Liver (tissue), 8 donors: ENCODE measurements at regions not wholly inside any gene's neighbourhood (a gene's known extent, or its start where the extent isn't known, plus 50 kb on each side); places are given as distances from the start of the nearest gene placed in this dataset.

Experiments used
- DNase-seq: peaks from one replicate; pipeline ENCODE4 v3.0.0-alpha.2; 2017; ENCODE audit warnings: low spot score
- H3K27ac ChIP-seq, 2 donors: one replicate each; pipeline ENCODE4 v1.7.0; 2013; ENCODE audit warnings: inconsistent platforms in 2 of 2, low read length in 2 of 2, control low read depth in 1 of 2, low read depth in 1 of 2, mild to moderate bottlenecking in 1 of 2
- H3K27me3 ChIP-seq, 4 donors: one replicate each; pipeline versions ENCODE4 v1.6.1 to v1.7.0; 2013; ENCODE audit warnings: low read length in 3 of 4, inconsistent platforms in 1 of 4, mild to moderate bottlenecking in 1 of 4, moderate library complexity in 1 of 4; ENCODE audit not compliant: control insufficient read depth in 4 of 4, insufficient read depth in 4 of 4
- H3K36me3 ChIP-seq, 4 donors: one replicate each; pipeline versions ENCODE4 v1.6.1 to v1.7.0; 2013; ENCODE audit warnings: low read length in 3 of 4, mild to moderate bottlenecking in 3 of 4, low read depth in 1 of 4, moderate library complexity in 1 of 4; ENCODE audit not compliant: control insufficient read depth in 4 of 4, insufficient read depth in 3 of 4
- H3K4me1 ChIP-seq, 4 donors: one replicate each; pipeline versions ENCODE4 v1.6.1 to v1.7.0; 2013; ENCODE audit warnings: low read length in 3 of 4, mild to moderate bottlenecking in 3 of 4, moderate library complexity in 1 of 4; ENCODE audit not compliant: control insufficient read depth in 4 of 4, insufficient read depth in 4 of 4
- H3K4me3 ChIP-seq, 3 donors: one replicate each; pipeline versions ENCODE4 v1.6.1 to v1.7.0; 2013; ENCODE audit warnings: low read length in 3 of 3, control low read depth in 1 of 3, low read depth in 1 of 3, mild to moderate bottlenecking in 1 of 3
- H3K9ac ChIP-seq, 2 donors: one replicate each; pipeline ENCODE4 v1.7.0; 2013; ENCODE audit warnings: low read length in 2 of 2, mild to moderate bottlenecking in 2 of 2, moderate library complexity in 2 of 2, control low read depth in 1 of 2, low read depth in 1 of 2
- H3K9me3 ChIP-seq, 4 donors: one replicate each; pipeline versions ENCODE4 v1.6.1 to v1.7.0; 2013; ENCODE audit warnings: low read length in 3 of 4; ENCODE audit not compliant: control insufficient read depth in 4 of 4
- EGR1 ChIP-seq, 2 donors: IDR thresholded peaks; 2 replicates each; pipeline ENCODE4 v1.6.1; 2016 to 2018; ENCODE audit warnings: antibody characterized with exemption in 2 of 2, low read depth in 2 of 2
- FOXA1 ChIP-seq: IDR thresholded peaks from 2 replicates; pipeline ENCODE4 v1.6.1; 2016; ENCODE audit warnings: antibody characterized with exemption
- FOXA2 ChIP-seq: IDR thresholded peaks from 2 replicates; pipeline ENCODE4 v1.6.1; 2016; ENCODE audit warnings: antibody characterized with exemption
- GABPA ChIP-seq, 2 donors: IDR thresholded peaks in 1 of 2; conservative IDR thresholded peaks in 1 of 2; 2 replicates each; pipeline ENCODE4 v1.6.1; 2016; ENCODE audit warnings: antibody characterized with exemption in 2 of 2, mild to moderate bottlenecking in 1 of 2, moderate library complexity in 1 of 2
- HNF4A ChIP-seq, 2 donors: conservative IDR thresholded peaks; 2 replicates each; pipeline ENCODE4 v1.6.1; 2016; ENCODE audit warnings: antibody characterized with exemption in 2 of 2, mild to moderate bottlenecking in 2 of 2
- HNF4G ChIP-seq: IDR thresholded peaks from 2 replicates; pipeline ENCODE4 v1.6.1; 2016; ENCODE audit warnings: antibody characterized with exemption
- JUND ChIP-seq, 2 donors: IDR thresholded peaks; 2 replicates each; pipeline ENCODE4 v1.6.1; 2016; ENCODE audit warnings: antibody characterized with exemption in 2 of 2
- NR2F2 ChIP-seq: IDR thresholded peaks from 2 replicates; pipeline ENCODE4 v1.6.1; 2016; ENCODE audit warnings: antibody characterized with exemption
- RAD21 ChIP-seq, 2 donors: IDR thresholded peaks; 2 replicates each; pipeline ENCODE4 v1.6.1; 2016; ENCODE audit warnings: antibody characterized with exemption in 2 of 2, mild to moderate bottlenecking in 2 of 2
- SP1 ChIP-seq: IDR thresholded peaks from 2 replicates; pipeline ENCODE4 v1.6.1; 2018; ENCODE audit warnings: antibody characterized with exemption, mild to moderate bottlenecking
- TAF1 ChIP-seq: conservative IDR thresholded peaks from 2 replicates; pipeline ENCODE4 v1.6.1; 2016; ENCODE audit warnings: antibody characterized with exemption, mild to moderate bottlenecking
- WGBS: extraction: QIAGEN DNeasy Blood & Tissue Kit; methylation state at CpG from one replicate; pipeline ENCODE4 v1.1.7; 2013; 5-methylcytosine and 5-hydroxymethylcytosine counted together
- TF ChIP-seq, protein P1 (sequence below): IDR thresholded peaks from 2 replicates; pipeline ENCODE4 v1.6.1; 2016; ENCODE audit warnings: antibody characterized with exemption, mild to moderate bottlenecking
- TF ChIP-seq, protein P2 (sequence below): fragments of 150-350 bp; IDR thresholded peaks from 2 replicates; pipeline ENCODE4 v1.5.1; 2017; ENCODE audit warnings: improper control_type of control experiment, low read depth, low read length; ENCODE audit not compliant: missing input control
- TF ChIP-seq, protein P3 (sequence below): IDR thresholded peaks from 2 replicates; pipeline ENCODE4 v1.6.1; 2016; ENCODE audit warnings: antibody characterized with exemption
- TF ChIP-seq, protein P4 (sequence below): IDR thresholded peaks from 2 replicates; pipeline ENCODE4 v1.6.1; 2016; ENCODE audit warnings: antibody characterized with exemption
- donor health status: healthy.
- donor health status: healthy.
- donor health status: healthy.
- donor health status: healthy.
- donor health status: healthy.

DNA sequence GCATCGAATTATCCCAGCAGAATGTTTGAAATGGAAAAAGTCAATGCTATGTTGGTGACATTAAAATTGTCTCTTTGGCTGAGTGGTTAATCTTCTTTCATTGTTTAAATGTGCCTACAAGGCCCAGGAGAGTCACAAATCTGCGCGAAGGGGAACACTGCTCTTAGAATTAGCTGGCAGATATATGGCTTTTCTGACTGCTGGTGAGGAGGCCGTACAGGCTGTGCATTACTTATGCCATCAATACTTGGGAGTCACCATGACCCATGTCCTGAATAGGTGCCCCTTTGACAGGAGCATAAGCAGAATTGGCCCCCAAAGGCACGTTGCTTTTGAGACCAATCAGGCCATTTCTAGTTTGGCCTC lies 521.5 kb downstream of the FUT8 start:
- H3K9me3 ChIP-seq = no peaks in the 10 kb centered on the region
- no peak overlapping the region for H3K4me3 ChIP-seq
- DNase-seq = no peak
- no peak overlapping the region for H3K9ac ChIP-seq
- H3K27ac ChIP-seq = no peak overlapping the region
- 90% methylated on average over 5 of the region's 5 CpGs for WGBS
- TF ChIP-seq RAD21 (IDR thresholded peaks at IDR 0.05) (no peak), NR2F2 (no peak), FOXA1 (no peak), JUND (IDR thresholded peaks at IDR 0.05) (no peak), HNF4G (no peak), GABPA (IDR thresholded peaks at IDR 0.05 in 1 of 2, conservative IDR thresholded peaks at IDR 0.05 in 1 of 2) (no peak), HNF4A (conservative IDR thresholded peaks at IDR 0.05) (no peak), FOXA2 (no peak), TAF1 (no peak), EGR1 (IDR thresholded peaks at IDR 0.05; ENCODE audit: low read depth in 2 of 2) (no peak), SP1 (no peak)
- TF ChIP-seq, protein P1, sequence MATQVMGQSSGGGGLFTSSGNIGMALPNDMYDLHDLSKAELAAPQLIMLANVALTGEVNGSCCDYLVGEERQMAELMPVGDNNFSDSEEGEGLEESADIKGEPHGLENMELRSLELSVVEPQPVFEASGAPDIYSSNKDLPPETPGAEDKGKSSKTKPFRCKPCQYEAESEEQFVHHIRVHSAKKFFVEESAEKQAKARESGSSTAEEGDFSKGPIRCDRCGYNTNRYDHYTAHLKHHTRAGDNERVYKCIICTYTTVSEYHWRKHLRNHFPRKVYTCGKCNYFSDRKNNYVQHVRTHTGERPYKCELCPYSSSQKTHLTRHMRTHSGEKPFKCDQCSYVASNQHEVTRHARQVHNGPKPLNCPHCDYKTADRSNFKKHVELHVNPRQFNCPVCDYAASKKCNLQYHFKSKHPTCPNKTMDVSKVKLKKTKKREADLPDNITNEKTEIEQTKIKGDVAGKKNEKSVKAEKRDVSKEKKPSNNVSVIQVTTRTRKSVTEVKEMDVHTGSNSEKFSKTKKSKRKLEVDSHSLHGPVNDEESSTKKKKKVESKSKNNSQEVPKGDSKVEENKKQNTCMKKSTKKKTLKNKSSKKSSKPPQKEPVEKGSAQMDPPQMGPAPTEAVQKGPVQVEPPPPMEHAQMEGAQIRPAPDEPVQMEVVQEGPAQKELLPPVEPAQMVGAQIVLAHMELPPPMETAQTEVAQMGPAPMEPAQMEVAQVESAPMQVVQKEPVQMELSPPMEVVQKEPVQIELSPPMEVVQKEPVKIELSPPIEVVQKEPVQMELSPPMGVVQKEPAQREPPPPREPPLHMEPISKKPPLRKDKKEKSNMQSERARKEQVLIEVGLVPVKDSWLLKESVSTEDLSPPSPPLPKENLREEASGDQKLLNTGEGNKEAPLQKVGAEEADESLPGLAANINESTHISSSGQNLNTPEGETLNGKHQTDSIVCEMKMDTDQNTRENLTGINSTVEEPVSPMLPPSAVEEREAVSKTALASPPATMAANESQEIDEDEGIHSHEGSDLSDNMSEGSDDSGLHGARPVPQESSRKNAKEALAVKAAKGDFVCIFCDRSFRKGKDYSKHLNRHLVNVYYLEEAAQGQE = no peak
- TF ChIP-seq, protein P2, sequence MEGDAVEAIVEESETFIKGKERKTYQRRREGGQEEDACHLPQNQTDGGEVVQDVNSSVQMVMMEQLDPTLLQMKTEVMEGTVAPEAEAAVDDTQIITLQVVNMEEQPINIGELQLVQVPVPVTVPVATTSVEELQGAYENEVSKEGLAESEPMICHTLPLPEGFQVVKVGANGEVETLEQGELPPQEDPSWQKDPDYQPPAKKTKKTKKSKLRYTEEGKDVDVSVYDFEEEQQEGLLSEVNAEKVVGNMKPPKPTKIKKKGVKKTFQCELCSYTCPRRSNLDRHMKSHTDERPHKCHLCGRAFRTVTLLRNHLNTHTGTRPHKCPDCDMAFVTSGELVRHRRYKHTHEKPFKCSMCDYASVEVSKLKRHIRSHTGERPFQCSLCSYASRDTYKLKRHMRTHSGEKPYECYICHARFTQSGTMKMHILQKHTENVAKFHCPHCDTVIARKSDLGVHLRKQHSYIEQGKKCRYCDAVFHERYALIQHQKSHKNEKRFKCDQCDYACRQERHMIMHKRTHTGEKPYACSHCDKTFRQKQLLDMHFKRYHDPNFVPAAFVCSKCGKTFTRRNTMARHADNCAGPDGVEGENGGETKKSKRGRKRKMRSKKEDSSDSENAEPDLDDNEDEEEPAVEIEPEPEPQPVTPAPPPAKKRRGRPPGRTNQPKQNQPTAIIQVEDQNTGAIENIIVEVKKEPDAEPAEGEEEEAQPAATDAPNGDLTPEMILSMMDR = no peak
- TF ChIP-seq, protein P3, sequence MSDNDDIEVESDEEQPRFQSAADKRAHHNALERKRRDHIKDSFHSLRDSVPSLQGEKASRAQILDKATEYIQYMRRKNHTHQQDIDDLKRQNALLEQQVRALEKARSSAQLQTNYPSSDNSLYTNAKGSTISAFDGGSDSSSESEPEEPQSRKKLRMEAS = no peak
- no peaks in the 10 kb centered on the region for H3K4me1 ChIP-seq
- H3K36me3 ChIP-seq = no peaks in the 10 kb centered on the region
- peaks cover 0 to 8% (median 0%) of the 10 kb centered on the region in 4 donors for H3K27me3 ChIP-seq

DNA sequence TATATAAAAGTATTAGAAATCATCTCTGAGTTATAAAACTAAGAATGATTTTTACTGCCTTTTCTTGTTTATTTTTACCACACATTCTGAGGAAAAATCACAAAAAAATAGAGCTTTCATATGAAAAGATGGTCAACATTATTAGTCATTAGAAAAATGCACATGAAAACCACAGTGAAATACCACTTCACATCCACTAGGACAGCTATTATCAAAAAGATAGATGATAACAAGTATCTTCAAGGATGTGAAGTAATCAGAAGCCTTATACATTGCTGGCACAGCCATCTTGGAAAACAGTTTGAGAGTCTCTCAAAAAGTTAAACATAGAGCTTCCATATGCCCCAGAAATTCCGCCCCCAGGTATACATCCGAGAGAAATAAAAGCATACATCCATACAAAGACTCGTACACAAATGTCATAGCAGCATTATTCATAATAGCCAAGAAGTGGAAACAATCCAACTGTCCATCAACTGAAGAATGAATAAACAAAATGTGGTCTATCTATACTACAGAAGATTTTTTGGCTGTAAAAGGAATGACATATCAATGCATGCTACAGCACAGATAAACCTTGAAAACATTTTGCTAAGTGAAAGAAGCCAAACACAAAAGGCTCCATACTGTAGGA lies 523.9 kb downstream of the FUT8 start:
- TF ChIP-seq, protein P4, sequence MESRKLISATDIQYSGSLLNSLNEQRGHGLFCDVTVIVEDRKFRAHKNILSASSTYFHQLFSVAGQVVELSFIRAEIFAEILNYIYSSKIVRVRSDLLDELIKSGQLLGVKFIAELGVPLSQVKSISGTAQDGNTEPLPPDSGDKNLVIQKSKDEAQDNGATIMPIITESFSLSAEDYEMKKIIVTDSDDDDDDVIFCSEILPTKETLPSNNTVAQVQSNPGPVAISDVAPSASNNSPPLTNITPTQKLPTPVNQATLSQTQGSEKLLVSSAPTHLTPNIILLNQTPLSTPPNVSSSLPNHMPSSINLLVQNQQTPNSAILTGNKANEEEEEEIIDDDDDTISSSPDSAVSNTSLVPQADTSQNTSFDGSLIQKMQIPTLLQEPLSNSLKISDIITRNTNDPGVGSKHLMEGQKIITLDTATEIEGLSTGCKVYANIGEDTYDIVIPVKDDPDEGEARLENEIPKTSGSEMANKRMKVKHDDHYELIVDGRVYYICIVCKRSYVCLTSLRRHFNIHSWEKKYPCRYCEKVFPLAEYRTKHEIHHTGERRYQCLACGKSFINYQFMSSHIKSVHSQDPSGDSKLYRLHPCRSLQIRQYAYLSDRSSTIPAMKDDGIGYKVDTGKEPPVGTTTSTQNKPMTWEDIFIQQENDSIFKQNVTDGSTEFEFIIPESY = no peak
- no peak for TF ChIP-seq TAF1
- Histone ChIP-seq H3K9ac (no peak overlapping the region), H3K9me3 (no peaks in the 10 kb centered on the region), H3K4me1 (no peaks in the 10 kb centered on the region), H3K27ac (no peak overlapping the region), H3K36me3 (no peaks in the 10 kb centered on the region), H3K27me3 (peaks cover 0 to 8% (median 2%) of the 10 kb centered on the region in 4 donors), H3K4me3 (no peak overlapping the region)
- 83% methylated on average over 3 of the region's 3 CpGs for WGBS
- DNase-seq = no peak
